HG02970 (cell line): ENCODE measurements at regions not wholly inside any gene's neighbourhood (a gene's known extent, or its start where the extent isn't known, plus 50 kb on each side); places are given as distances from the start of the nearest gene placed in this dataset.

Source experiments
- ATAC-seq: cut with Tn5 transposase; IDR thresholded peaks from one replicate; pipeline ENCODE4 v1.9.1; 2021; ENCODE audit warnings: mild to moderate bottlenecking, moderate library complexity, moderate number of reproducible peaks; ENCODE audit not compliant: unreplicated experiment, low FRiP score

DNA sequence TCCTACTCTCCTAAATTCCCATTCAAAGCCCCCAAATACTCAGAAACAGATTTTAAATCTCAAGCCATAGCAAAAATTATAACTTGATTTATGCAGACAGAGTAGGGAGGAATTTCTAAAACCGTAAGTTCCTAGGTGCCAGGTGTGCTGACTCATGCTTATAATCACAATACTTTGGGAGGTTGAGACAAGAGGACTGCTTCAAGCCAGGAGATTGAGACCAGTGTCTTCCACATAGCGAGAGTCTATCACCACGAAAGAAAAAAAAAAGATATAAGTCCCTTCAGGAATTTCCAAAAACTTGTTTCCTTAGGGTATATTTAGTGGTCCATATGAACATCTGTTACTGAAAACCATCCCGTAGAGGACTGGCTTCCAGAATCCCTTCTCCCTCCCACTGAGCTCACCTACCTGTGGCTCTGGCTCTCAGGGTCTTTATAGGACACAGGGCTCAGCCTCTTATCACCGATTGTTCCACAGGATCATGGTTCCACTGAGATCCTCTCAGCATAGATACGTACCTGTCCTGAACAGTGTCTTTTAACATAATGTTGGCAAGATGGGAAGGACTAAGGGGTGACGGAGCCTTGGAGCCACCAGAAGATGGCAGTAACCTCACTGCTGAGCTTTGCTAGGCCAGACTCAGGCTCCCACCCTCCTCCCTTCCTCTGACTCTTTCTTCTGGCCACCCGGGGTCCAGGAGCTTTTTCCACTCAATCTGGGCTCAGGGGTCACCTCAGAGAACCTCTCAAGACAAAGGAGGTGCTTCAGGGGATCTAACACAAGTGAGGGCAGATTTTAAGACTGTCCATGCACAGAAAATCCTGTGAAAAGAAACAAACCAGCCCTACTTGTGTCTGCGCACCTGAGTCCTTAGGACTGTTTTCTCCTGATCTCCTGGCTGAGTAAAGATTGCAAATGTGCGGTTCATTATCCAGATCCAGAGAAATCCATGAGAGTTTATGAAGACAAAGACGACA is 117.5 kb upstream of the TOP3B start:
- no peak for ATAC-seq

GRCh38 chr22:22099194-22099486 is 116.6 kb upstream of the TOP3B start:
- ATAC-seq: no peak

DNA sequence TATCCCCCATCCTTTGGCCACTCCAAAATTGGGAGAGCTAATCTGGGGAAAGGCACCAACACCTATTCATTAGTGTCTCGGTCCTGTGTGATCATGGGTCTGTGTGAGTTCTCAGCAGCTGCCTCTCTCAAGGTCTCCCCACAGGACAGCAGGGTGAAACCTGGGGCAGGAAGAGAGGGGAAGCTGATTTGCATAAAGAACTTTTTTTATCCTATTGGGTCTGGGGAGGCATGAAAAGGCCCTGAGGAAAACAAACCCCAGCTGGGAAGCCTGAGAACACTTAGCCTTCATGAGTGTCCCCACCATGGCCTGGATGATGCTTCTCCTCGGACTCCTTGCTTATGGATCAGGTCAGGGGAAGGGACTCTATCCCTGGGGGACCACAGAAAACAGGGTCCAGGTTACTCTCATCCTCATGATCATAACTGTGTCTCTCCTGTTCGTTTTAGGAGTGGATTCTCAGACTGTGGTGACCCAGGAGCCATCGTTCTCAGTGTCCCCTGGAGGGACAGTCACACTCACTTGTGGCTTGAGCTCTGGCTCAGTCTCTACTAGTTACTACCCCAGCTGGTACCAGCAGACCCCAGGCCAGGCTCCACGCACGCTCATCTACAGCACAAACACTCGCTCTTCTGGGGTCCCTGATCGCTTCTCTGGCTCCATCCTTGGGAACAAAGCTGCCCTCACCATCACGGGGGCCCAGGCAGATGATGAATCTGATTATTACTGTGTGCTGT is 116.0 kb upstream of the TOP3B start:
- no peak for ATAC-seq

- ATAC-seq: no peak
Measured at GRCh38 chr22:22097727-22098228, 115.2 kb upstream of the TOP3B start.

DNA sequence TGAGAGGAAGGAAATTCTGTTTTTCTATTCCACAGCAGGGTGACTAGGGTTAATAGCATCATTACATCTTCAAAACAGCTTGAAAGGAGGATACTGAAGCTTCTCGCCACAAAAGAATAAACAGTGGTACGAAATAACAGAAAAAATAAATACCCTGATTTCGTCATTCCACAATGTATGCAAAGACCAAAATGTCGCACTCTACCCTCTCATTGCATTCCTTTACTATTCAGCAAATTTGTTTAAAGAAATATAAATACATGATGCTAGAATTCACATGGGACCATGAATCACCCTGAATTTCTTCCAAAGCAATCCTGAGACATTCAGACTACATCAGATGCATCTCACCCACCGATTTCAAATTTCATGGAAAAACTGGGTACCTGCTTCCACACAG is 112.3 kb upstream of the TOP3B start:
- no peak for ATAC-seq

- no peak for ATAC-seq
Measured at GRCh38 chr22:22094514-22094913, 111.9 kb upstream of the TOP3B start.

- no peak for ATAC-seq
Measured at GRCh38 chr22:22093743-22094142, 111.2 kb upstream of the TOP3B start.

DNA sequence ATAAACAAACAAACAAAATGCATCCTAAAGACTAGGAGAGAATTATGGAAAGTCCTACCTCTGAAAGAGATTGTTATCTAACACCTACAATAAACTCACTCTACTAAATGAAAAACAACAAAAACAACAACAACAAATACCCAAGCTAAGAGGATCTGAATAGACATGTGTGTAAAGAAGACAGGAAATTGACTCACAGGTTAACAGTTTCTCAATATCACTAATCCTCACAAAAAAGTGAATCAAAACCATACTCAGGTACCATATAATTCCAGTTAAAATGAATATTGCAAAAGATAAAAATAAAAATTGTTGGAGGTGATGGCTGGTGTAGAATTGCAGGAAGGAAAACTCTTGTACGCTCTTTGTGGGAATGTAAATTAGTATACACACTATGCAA is 110.4 kb upstream of the TOP3B start:
- ATAC-seq: no peak

- ATAC-seq: no peak
Measured at GRCh38 chr22:22092101-22092500, 109.5 kb upstream of the TOP3B start.

- ATAC-seq: no peak
Measured at GRCh38 chr22:22091400-22091878, 108.9 kb upstream of the TOP3B start.

GRCh38 chr22:22090650-22091399 is 108.2 kb upstream of the TOP3B start:
- no peak for ATAC-seq

- ATAC-seq: no peak
Measured at GRCh38 chr22:22089459-22090308, 107.1 kb upstream of the TOP3B start.

- no peak for ATAC-seq
Measured at GRCh38 chr22:22088658-22089458, 106.3 kb upstream of the TOP3B start.

DNA sequence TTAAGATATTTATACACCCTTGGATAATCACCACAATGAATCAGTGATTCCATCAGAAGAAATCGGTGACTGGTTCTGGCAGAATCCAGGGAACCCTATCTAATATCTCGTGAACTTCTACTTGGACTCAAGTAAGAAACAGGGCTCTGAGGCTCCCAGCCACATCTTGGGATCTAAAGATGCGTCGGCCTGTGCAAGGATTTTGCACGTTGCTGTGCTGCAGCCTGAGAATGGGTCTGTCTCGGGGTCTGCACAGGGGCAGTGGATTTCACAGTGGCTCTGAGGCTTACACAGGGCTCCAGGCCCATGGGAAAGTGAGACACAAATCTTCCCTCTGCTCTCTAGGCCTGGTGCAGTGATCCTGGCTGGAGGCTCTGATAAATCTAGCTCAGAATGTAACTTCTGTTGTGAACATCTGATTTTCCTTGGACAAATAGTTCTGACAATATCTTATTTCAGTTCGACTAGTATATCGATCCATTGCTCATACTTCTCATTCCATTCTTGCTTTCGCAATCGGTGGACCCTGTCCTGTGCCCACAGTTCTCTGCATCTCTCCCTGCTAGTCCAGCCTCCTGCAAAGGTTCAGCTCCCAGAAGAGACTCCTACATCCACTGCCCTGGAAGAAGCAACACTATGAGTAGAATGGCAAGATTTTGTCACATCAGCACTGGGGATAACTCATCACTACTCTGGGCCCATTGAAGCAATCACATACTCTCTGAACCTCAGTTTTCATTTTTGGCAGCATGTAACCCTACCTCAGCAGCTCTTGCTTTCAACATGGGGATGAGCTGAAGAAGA is 105.5 kb upstream of the TOP3B start:
- ATAC-seq: no peak

GRCh38 chr22:22086501-22087158 is 104.0 kb upstream of the TOP3B start:
- no peak for ATAC-seq

DNA sequence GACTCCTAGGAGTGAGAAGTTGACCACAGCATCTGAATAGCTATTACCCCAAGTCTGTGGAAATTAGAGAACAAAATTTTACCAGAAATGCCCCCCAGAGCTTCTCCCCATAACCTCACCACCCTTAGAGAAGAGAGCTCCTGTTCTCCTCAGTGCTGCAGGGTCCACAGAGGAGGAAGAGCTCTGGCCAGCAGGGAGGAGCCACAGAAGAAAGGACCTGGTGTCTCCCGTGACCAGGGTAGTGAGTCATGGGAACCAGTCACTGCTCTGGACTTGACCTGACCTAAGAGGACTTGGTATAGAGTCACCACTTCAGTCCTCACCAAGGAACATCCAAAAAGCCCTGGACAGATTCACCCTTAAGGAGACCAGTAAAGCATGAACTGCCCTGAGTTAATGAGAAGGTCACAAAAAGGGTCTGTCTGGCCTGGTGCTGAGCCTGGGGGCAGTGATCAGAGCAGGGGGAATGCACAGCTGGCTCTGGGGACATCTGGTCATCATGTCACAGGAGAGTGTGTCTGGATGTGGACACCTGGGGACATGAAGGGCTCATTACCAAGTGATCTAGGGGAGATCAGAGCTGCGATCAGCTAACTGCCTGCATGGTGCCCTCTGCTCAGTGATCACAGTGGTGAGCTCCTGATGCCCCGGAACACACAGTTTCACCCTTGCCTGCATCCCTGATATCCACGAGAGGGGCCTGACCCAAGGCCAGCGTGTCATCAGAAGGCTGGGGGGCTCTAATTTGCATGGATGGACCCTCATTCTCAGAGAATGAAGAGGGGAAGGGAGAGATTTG is 103.3 kb upstream of the TOP3B start:
- no peak for ATAC-seq
